MCF 10A (cell line): ENCODE measurements at regions not wholly inside any gene's neighbourhood (a gene's known extent, or its start where the extent isn't known, plus 50 kb on each side); places are given as distances from the start of the nearest gene placed in this dataset.

ENCODE experiments used
- BruUV-seq: library from RNA; stranded (reverse); fragments of 400-500 nt; replicated peaks from 2 replicates; lab custom pipeline; 2021; lab: Mats Ljungman, UMichigan
- CTCF ChIA-PET: fragments of 300-600 bp; sonication (Branson Sonifier 250); formaldehyde crosslinking; extraction: SDS; loops from one replicate; lab custom pipeline; 2021; ENCODE audit warnings: antibody characterized with exemption, inconsistent platforms; lab: Yijun Ruan, JAX
- POLR2A ChIA-PET: fragments of 300-600, 350-650 bp; sonication (Branson Sonifier 250); formaldehyde crosslinking; extraction: SDS; loops from one replicate; lab custom pipeline; 2020; ENCODE audit warnings: antibody characterized with exemption, inconsistent platforms; lab: Yijun Ruan, JAX
- DNase-seq: peaks from one replicate; pipeline ENCODE4 v3.0.0-alpha.2; 2018; ENCODE audit not compliant: unreplicated experiment
- H3K27ac Mint-ChIP-seq: one replicate; pipeline ENCODE4 v1.8.0; 2022; ENCODE audit warnings: mild to moderate bottlenecking, low read depth, mixed read lengths; ENCODE audit not compliant: unreplicated experiment
- H3K27me3 Mint-ChIP-seq: one replicate; pipeline ENCODE4 v1.8.0; 2022; ENCODE audit warnings: mixed read lengths; ENCODE audit not compliant: insufficient read depth, unreplicated experiment
- H3K36me3 Mint-ChIP-seq: one replicate; pipeline ENCODE4 v1.8.0; 2022; ENCODE audit warnings: mild to moderate bottlenecking, moderate library complexity, mixed read lengths; ENCODE audit not compliant: insufficient read depth, unreplicated experiment
- H3K4me1 Mint-ChIP-seq: one replicate; pipeline ENCODE4 v1.8.0; 2022; ENCODE audit warnings: mixed read lengths; ENCODE audit not compliant: insufficient read depth, unreplicated experiment
- H3K4me3 Mint-ChIP-seq: one replicate; pipeline ENCODE4 v1.8.0; 2022; ENCODE audit warnings: mild to moderate bottlenecking, moderate library complexity, mixed read lengths; ENCODE audit not compliant: unreplicated experiment
- H3K9me3 Mint-ChIP-seq: one replicate; pipeline ENCODE4 v1.8.0; 2022; ENCODE audit warnings: mixed read lengths; ENCODE audit not compliant: unreplicated experiment
- CTCF ChIP-seq: fragments of 200-600 bp; IDR thresholded peaks from one replicate; pipeline ENCODE4 v1.8.0; 2022; ENCODE audit warnings: antibody characterized with exemption, mild to moderate bottlenecking; ENCODE audit not compliant: unreplicated experiment
- intact Hi-C: fragments of 100-400 bp; cut with micrococcal nuclease; formaldehyde crosslinking; loops from 2 replicates; pipeline ENCODE4 v1.14.1; 2022

- no peak overlapping the region for H3K27ac Mint-ChIP-seq
- intact Hi-C loops, result no loop called here
- no peak overlapping the region for H3K4me3 Mint-ChIP-seq
- H3K4me1 Mint-ChIP-seq, result peaks cover 3% of the 10 kb centered on the region
- CTCF ChIA-PET, result no interaction called here
- no peak for DNase-seq
- H3K27me3 Mint-ChIP-seq, result no peaks in the 10 kb centered on the region
- POLR2A ChIA-PET, result interaction anchor here (0.7 kb wide), 2 partner anchors 15 to 139 kb away, joined by 3 to 4 read pairs; no protein-coding TSS in a partner anchor
- H3K36me3 Mint-ChIP-seq, result no peaks in the 10 kb centered on the region
- peaks cover 7% of the 10 kb centered on the region for H3K9me3 Mint-ChIP-seq
- no TSS peak for BruUV-seq
- TF ChIP-seq CTCF, result no peak
Measured at GRCh38 chr1:116832308-116832931, 77.3 kb upstream of the PTGFRN start.

- no TSS peak for BruUV-seq
- POLR2A ChIA-PET, result interaction anchor here (0.7 kb wide), 3 partner anchors 16 to 139 kb away, joined by 3 to 4 read pairs (median 3); no protein-coding TSS in a partner anchor
- TF ChIP-seq CTCF, result no peak
- Mint-ChIP-seq H3K4me1 (no peaks in the 10 kb centered on the region), H3K27ac (no peak overlapping the region), H3K9me3 (peaks cover 6% of the 10 kb centered on the region), H3K27me3 (no peaks in the 10 kb centered on the region), H3K36me3 (no peaks in the 10 kb centered on the region), H3K4me3 (no peak overlapping the region)
- CTCF ChIA-PET, result no interaction called here
- intact Hi-C loops, result no loop called here
- no peak for DNase-seq
Measured at GRCh38 chr1:116832932-116833578, 76.7 kb upstream of the PTGFRN start.

GRCh38 chr1:116833718-116834117 is 76.0 kb upstream of the PTGFRN start:
- Mint-ChIP-seq H3K27ac (no peak overlapping the region), H3K4me3 (no peak overlapping the region), H3K27me3 (no peaks in the 10 kb centered on the region), H3K36me3 (no peaks in the 10 kb centered on the region), H3K9me3 (peaks cover 6% of the 10 kb centered on the region), H3K4me1 (no peaks in the 10 kb centered on the region)
- intact Hi-C loops, result no loop called here
- no peak for DNase-seq
- ChIA-PET POLR2A (interaction anchor here (0.7 kb wide), 1 partner anchor 16 kb away, joined by 3 read pairs; no protein-coding TSS in a partner anchor), CTCF (no interaction called here)
- TF ChIP-seq CTCF, result no peak
- BruUV-seq, result no TSS peak

DNA sequence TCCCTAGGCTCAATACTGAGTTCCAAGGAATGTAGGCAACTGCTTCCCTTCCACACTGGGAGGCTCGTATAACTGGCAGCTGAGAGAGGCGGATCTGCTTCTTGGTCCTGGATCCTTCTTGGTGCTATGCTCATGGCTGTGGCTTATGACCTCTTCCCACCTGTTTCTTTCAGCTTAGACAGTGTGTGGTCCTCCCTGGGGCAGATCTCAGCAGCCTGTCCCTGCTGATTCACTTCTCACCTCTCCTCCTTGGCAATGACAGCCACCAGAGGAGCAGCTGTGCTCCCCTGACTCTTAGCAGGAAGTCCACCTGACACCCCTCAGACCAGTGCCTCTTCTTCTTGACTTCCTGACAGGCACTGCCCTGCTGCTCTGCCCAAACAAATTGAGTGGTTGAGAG is 75.1 kb upstream of the PTGFRN start:
- CTCF ChIA-PET, result no interaction called here
- POLR2A ChIA-PET, result no interaction called here
- Mint-ChIP-seq H3K4me1 (no peaks in the 10 kb centered on the region), H3K36me3 (no peaks in the 10 kb centered on the region), H3K27me3 (no peaks in the 10 kb centered on the region), H3K4me3 (no peak overlapping the region), H3K27ac (no peak overlapping the region), H3K9me3 (peaks cover 6% of the 10 kb centered on the region)
- TF ChIP-seq CTCF, result no peak
- no TSS peak for BruUV-seq
- intact Hi-C loops, result no loop called here
- no peak for DNase-seq
